ENCODE measurements at regions not wholly inside any gene's neighbourhood (a gene's known extent, or its start where the extent isn't known, plus 50 kb on each side); places are given as distances from the start of the nearest gene placed in this dataset.

- no peak overlapping the region for H3K4me3 Mint-ChIP-seq
Measured at GRCh38 chr4:3877236-3877635, 111.1 kb downstream of the ADRA2C start.

GRCh38 chr4:3877868-3878267, 111.7 kb downstream of the ADRA2C start:
- Histone ChIP-seq H3K9me3 (replicated peaks in 1 of 2; ENCODE audit: control insufficient read depth in 1 of 2, insufficient read depth in 1 of 2, low read length in 2 of 2) (peaks cover 3 to 8% of the 10 kb centered on the region in 2 donors), H3K4me3 (replicated peaks in 1 of 3; ENCODE audit: low read depth in 2 of 3, low read length in 3 of 3) (no peak overlapping the region), H3K27ac (ENCODE audit: low read depth in 1 of 2, low read length in 2 of 2) (no peak overlapping the region), H3K36me3 (replicated peaks in 1 of 2; ENCODE audit: control insufficient read depth in 1 of 2, insufficient read depth in 2 of 2, low read length in 2 of 2) (no peaks in the 10 kb centered on the region), H3K9ac (ENCODE audit: insufficient read depth, low read length, poor library complexity, severe bottlenecking) (no peak overlapping the region), H2AFZ (ENCODE audit: insufficient read depth, low read depth, low read length, poor library complexity, severe bottlenecking) (no peak overlapping the region), H3K4me2 (replicated peaks; ENCODE audit: extremely low read depth, low read length, poor library complexity, severe bottlenecking) (no peak overlapping the region), H3K4me1 (ENCODE audit: control insufficient read depth in 1 of 2, insufficient read depth in 2 of 2, low read length in 2 of 2) (no peaks in the 10 kb centered on the region), H3K79me2 (ENCODE audit: insufficient read depth, low read length) (no peaks in the 10 kb centered on the region), H3K27me3 (ENCODE audit: control insufficient read depth in 2 of 2, insufficient read depth in 2 of 2, low read length in 2 of 2) (peaks cover 20 to 39% of the 10 kb centered on the region in 2 donors), H4K20me1 (ENCODE audit: insufficient read depth, low read length) (no peaks in the 10 kb centered on the region)
- peaks cover 50 to 68% (median 60%) of the 10 kb centered on the region in 3 donors for H3K27me3 Mint-ChIP-seq (ENCODE audit: low read depth in 3 of 3)
- no peak overlapping the region for H3K27ac Mint-ChIP-seq
- no CpG with 5 or more reads among the region's 1 CpG for WGBS (ENCODE audit: insufficient coverage)
- peaks cover 9% of the 10 kb centered on the region for H3K4me1 Mint-ChIP-seq
- DNase-seq: no peak
- TF ChIP-seq CTCF (IDR thresholded peaks at IDR 0.05): no peak
- H3K4me3 Mint-ChIP-seq: peak overlapping the region in 1 of 2 donors; percentile 72
- intact Hi-C loops (cut with micrococcal nuclease): no loop called here
- peaks cover 7 to 17% (median 13%) of the 10 kb centered on the region in 7 donors for H3K9me3 Mint-ChIP-seq
- H3K36me3 Mint-ChIP-seq: peaks cover 0 to 3% of the 10 kb centered on the region in 2 donors

More at GRCh38 chr4:3877236-3877635, 111.1 kb downstream of the ADRA2C start:
- Mint-ChIP-seq H3K36me3 (peaks cover 0 to 3% of the 10 kb centered on the region in 2 donors), H3K4me1 (peaks cover 9% of the 10 kb centered on the region), H3K9me3 (peaks cover 7 to 17% (median 13%) of the 10 kb centered on the region in 7 donors), H3K27ac (no peak overlapping the region), H3K27me3 (ENCODE audit: low read depth in 3 of 3) (peaks cover 52 to 71% (median 66%) of the 10 kb centered on the region in 3 donors)
- Histone ChIP-seq H3K4me3 (replicated peaks in 1 of 3; ENCODE audit: low read depth in 2 of 3, low read length in 3 of 3) (no peak overlapping the region), H3K4me2 (replicated peaks; ENCODE audit: extremely low read depth, low read length, poor library complexity, severe bottlenecking) (no peak overlapping the region), H3K9me3 (replicated peaks in 1 of 2; ENCODE audit: control insufficient read depth in 1 of 2, insufficient read depth in 1 of 2, low read length in 2 of 2) (peaks cover 3 to 8% of the 10 kb centered on the region in 2 donors), H3K79me2 (ENCODE audit: insufficient read depth, low read length) (no peaks in the 10 kb centered on the region), H3K9ac (ENCODE audit: insufficient read depth, low read length, poor library complexity, severe bottlenecking) (no peak overlapping the region), H3K27me3 (ENCODE audit: control insufficient read depth in 2 of 2, insufficient read depth in 2 of 2, low read length in 2 of 2) (peaks cover 20 to 43% of the 10 kb centered on the region in 2 donors), H3K27ac (ENCODE audit: low read depth in 1 of 2, low read length in 2 of 2) (no peak overlapping the region), H2AFZ (ENCODE audit: insufficient read depth, low read depth, low read length, poor library complexity, severe bottlenecking) (no peak overlapping the region), H4K20me1 (ENCODE audit: insufficient read depth, low read length) (no peaks in the 10 kb centered on the region), H3K36me3 (replicated peaks in 1 of 2; ENCODE audit: control insufficient read depth in 1 of 2, insufficient read depth in 2 of 2, low read length in 2 of 2) (no peaks in the 10 kb centered on the region), H3K4me1 (ENCODE audit: control insufficient read depth in 1 of 2, insufficient read depth in 2 of 2, low read length in 2 of 2) (no peaks in the 10 kb centered on the region)
- TF ChIP-seq CTCF (IDR thresholded peaks at IDR 0.05): no peak
- intact Hi-C loops (cut with micrococcal nuclease): no loop called here
- no peak for DNase-seq
